ENCODE measurements at regions not wholly inside any gene's neighbourhood (a gene's known extent, or its start where the extent isn't known, plus 50 kb on each side); places are given as distances from the start of the nearest gene placed in this dataset.

DNA sequence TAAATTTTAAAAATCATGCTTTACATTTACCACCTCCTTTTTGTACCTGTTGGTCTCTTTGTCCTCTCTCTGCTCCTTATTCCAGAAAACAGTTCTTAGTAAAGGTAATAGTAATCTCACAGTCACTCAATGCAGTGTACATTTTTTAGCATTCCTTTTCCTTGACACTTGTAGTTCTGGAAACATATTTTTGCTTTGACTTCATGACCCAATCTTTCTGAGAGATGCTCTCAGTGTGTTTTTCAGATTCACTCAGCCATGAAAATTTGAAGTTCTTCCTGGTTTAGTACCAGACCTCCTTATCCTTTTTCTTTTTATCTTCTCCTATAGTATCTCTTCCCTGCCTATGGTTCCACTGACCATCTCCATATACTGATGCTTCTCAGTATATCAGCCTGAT, 747.5 kb upstream of the ZEB2 start:
- Mint-ChIP-seq H3K4me3 (no peak overlapping the region), H3K4me1 (ENCODE audit: low read depth) (no peaks in the 10 kb centered on the region), H3K36me3 (ENCODE audit: low read depth) (no peaks in the 10 kb centered on the region), H3K27me3 (ENCODE audit: low read depth) (peaks cover 12% of the 10 kb centered on the region), H3K27ac (no peak overlapping the region), H3K9me3 (no peaks in the 10 kb centered on the region)

DNA sequence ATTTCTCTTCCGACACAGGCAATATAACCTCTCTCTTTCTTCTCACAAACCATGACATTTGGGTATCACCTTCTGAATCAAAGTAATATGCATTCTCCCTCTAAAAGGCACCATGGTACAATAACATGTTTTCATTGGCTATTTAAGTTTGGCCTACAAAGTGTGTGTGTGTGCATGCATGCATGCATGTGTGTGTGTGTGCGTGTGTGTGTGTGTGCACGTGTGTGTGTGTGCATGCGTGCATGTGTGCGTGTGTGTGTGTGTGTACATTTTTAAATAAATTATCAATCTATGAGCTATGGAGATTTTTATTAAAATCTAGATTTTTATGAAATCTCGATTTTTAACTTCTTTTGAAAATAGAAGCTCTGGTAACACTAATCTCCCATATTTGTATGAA, 745.3 kb upstream of the ZEB2 start:
- H3K9me3 Mint-ChIP-seq, result no peaks in the 10 kb centered on the region
- H3K36me3 Mint-ChIP-seq (ENCODE audit: low read depth), result no peaks in the 10 kb centered on the region
- no peak overlapping the region for H3K27ac Mint-ChIP-seq
- no peaks in the 10 kb centered on the region for H3K4me1 Mint-ChIP-seq (ENCODE audit: low read depth)
- peaks cover 13% of the 10 kb centered on the region for H3K27me3 Mint-ChIP-seq (ENCODE audit: low read depth)
- no peak overlapping the region for H3K4me3 Mint-ChIP-seq

DNA sequence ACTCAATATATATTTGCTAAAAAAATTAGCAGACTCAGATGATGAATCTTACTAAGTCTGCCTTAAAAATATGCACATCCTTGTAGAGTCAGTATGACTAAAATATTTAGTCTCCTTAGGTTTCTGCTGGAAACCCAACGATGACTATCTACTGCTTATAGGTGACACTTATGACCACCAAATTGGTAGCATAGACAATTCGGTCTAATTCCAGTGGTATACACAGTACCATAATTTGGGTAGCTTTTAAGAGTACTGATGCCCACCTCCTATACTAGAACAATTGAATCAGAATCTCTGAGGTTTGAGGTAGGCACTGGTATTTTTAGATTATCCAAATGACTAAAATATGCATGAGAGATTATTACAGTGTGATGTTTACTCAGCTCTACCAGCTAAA, 740.8 kb upstream of the ZEB2 start:
- no peaks in the 10 kb centered on the region for H3K9me3 Mint-ChIP-seq
- peaks cover 27% of the 10 kb centered on the region for H3K27me3 Mint-ChIP-seq (ENCODE audit: low read depth)
- no peaks in the 10 kb centered on the region for H3K36me3 Mint-ChIP-seq (ENCODE audit: low read depth)
- no peak overlapping the region for H3K4me3 Mint-ChIP-seq
- no peak overlapping the region for H3K27ac Mint-ChIP-seq
- peaks cover 9% of the 10 kb centered on the region for H3K4me1 Mint-ChIP-seq (ENCODE audit: low read depth)

DNA sequence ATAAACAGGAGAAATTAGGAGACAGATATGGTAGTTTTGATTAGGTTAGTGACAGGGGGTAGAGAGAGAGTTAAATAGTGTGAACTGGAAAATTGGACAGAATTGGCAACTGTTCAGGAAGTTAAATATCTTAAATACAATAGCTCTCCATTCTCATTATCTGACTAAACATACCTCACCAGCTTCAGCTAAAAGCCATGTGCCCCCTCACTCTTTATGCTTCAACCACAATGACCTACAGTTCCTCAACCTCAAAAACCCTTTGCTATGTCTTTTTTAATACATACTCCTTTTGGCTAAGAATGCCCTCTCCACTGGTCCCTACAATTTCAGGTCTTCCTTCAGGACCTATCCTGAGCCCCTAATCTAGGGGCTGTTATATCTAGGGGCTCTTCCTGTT, 740.2 kb upstream of the ZEB2 start:
- H3K4me3 Mint-ChIP-seq, result no peak overlapping the region
- H3K36me3 Mint-ChIP-seq (ENCODE audit: low read depth), result no peaks in the 10 kb centered on the region
- peaks cover 25% of the 10 kb centered on the region for H3K27me3 Mint-ChIP-seq (ENCODE audit: low read depth)

DNA sequence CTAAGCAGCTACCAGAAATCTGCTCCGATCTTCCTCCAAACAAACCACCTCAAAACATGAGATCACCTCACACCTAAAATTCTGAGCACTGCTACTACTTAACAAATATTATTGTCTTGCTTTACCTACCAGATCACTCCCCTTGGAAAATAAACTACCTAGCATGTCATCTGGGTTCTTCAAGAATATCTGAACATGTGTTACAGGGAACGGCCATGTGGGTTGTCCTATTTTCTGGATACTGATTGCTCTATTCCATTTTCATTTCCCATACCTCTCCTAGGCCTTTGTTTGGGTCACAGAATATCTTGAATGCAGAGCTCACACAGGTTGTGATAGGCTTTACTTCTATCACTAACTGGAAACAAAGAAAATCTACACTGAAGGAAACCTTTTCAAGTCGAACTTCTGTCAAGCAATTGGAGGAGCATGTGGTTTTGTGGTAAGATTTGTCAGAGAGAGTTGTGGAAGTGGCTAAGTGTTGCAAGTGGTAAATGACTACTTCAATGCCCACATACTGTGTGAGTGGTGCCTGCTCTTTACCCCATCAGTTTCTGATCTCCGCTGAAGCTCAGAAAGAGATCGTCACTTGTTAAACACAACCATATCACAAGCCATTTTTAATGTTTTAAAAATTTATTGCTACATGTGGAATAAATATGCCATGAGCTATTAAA, 739.1 kb upstream of the ZEB2 start:
- Mint-ChIP-seq H3K9me3 (no peaks in the 10 kb centered on the region), H3K27me3 (ENCODE audit: low read depth) (peaks cover 22% of the 10 kb centered on the region), H3K27ac (no peak overlapping the region), H3K4me3 (no peak overlapping the region), H3K4me1 (ENCODE audit: low read depth) (peaks cover 9% of the 10 kb centered on the region), H3K36me3 (ENCODE audit: low read depth) (no peaks in the 10 kb centered on the region)

More for the DNA sequence above, 740.2 kb upstream of the ZEB2 start:
- Mint-ChIP-seq H3K4me1 (ENCODE audit: low read depth) (peaks cover 9% of the 10 kb centered on the region), H3K9me3 (no peaks in the 10 kb centered on the region), H3K27ac (no peak overlapping the region)

DNA sequence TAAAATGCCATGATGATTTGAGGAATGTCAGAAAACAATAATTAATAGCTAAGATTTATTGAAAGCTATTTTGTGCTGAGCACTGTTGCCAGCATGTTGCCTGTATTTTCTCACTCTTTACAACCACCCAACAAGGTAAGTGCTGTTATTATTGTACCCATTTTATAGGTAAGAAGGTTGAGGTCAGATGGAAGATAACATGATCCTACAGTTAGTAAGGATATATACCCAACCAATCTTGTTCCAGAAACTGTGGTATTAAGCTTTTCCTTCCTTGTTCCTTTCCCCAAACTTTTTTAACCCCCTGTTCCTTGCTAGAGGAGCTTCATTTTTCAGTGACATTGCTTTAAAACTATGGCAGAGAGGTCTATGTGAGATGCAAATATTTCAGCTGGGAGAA, 738.0 kb upstream of the ZEB2 start:
- Mint-ChIP-seq H3K27me3 (ENCODE audit: low read depth) (peaks cover 25% of the 10 kb centered on the region), H3K4me3 (no peak overlapping the region), H3K4me1 (ENCODE audit: low read depth) (peaks cover 9% of the 10 kb centered on the region), H3K9me3 (no peaks in the 10 kb centered on the region), H3K36me3 (ENCODE audit: low read depth) (no peaks in the 10 kb centered on the region), H3K27ac (no peak overlapping the region)

DNA sequence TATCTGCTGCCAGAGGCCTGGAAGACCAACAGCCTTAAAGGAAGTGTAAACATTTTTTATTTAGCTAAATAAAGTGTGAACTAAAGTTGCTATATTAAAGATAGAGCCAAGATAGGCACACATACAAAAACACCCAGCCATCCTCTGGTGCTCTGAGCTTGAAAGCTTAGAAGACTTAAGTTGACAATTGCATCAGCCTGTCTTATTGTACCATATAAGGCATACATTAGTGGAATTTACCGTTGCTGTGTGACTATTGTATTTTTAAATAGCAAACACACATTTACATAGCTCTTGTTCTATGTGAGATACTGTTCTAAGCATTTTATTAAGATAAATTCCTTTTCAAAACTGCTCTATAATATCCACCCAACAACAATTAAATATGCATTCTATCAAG, 736.6 kb upstream of the ZEB2 start:
- H3K36me3 Mint-ChIP-seq (ENCODE audit: low read depth), result no peaks in the 10 kb centered on the region
- no peak overlapping the region for H3K4me3 Mint-ChIP-seq
- H3K27me3 Mint-ChIP-seq (ENCODE audit: low read depth), result peaks cover 25% of the 10 kb centered on the region
- no peaks in the 10 kb centered on the region for H3K9me3 Mint-ChIP-seq
- peaks cover 9% of the 10 kb centered on the region for H3K4me1 Mint-ChIP-seq (ENCODE audit: low read depth)
- H3K27ac Mint-ChIP-seq, result no peak overlapping the region

DNA sequence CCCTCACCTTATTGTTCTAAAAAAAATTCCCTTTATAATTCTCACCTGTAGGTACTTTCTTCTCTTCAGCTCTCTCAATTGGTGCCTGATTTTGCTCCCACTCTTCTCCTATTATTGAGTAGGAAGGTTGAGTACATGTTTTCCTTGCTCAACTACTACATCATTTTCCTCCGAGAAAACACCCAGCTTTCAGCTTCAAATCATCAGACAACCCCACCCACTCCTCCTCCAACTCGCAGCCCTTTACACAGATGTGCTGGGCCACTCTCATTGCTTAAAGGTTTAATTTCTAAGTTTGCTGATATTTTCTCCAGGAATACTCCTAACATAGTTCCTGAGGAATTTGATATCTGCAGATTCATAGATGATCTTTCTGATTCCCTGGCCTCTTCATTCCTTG, 734.4 kb upstream of the ZEB2 start:
- Mint-ChIP-seq H3K4me3 (no peak overlapping the region), H3K4me1 (ENCODE audit: low read depth) (peaks cover 7% of the 10 kb centered on the region), H3K9me3 (no peaks in the 10 kb centered on the region), H3K36me3 (ENCODE audit: low read depth) (no peaks in the 10 kb centered on the region), H3K27ac (no peak overlapping the region), H3K27me3 (ENCODE audit: low read depth) (peaks cover 18% of the 10 kb centered on the region)

DNA sequence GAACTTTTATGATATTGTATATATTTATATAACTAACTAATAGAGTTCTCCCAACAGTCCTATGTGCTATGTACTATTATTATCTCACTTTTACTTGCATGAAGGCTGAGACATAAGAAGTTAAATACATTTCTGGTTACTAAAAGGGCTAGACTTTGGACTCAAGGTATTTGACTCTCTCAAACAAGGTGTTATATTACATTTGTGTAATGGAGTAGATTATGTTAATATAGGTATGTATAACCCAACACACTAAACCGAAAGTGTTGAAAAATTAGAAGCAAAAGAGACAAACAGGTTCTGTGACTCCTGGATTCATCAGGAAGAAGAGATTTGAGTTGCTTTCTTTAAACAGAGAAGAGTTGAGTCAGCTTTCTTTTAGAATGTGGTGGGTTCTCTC, 733.6 kb upstream of the ZEB2 start:
- Mint-ChIP-seq H3K27ac (no peak overlapping the region), H3K36me3 (ENCODE audit: low read depth) (no peaks in the 10 kb centered on the region), H3K27me3 (ENCODE audit: low read depth) (peaks cover 12% of the 10 kb centered on the region), H3K9me3 (no peaks in the 10 kb centered on the region), H3K4me1 (ENCODE audit: low read depth) (no peaks in the 10 kb centered on the region), H3K4me3 (no peak overlapping the region)

DNA sequence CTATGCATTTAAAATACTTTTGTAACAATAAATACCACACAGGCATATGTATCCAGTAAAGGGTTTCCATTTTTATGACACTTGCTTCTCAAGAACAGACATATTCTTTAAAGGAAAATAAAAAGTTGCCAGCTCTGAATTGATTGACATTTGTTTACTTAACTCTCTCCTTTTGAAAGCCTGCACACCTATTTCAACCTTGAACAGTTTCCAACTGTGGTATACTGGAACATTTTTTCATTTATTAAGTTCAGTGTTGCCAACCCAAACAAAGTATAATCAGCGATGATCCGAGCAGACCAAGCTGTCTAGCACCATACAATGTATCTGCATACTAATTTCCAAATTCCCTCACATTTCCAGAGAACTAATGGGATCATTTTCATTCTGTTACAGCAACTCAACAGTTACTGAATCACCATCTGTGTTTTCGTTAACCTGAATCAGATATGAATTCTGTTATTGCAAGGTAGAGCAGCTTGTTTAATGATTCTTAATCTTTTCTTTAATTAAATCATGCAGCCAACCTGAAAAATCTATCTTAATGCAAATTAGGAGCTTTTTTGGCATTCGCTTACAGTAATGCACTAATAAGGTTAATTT, 725.5 kb upstream of the ZEB2 start:
- H3K4me1 Mint-ChIP-seq (ENCODE audit: low read depth), result no peaks in the 10 kb centered on the region
- peaks cover 11% of the 10 kb centered on the region for H3K27me3 Mint-ChIP-seq (ENCODE audit: low read depth)
- H3K4me3 Mint-ChIP-seq, result no peak overlapping the region
- no peaks in the 10 kb centered on the region for H3K9me3 Mint-ChIP-seq
- H3K36me3 Mint-ChIP-seq (ENCODE audit: low read depth), result no peaks in the 10 kb centered on the region
- H3K27ac Mint-ChIP-seq, result no peak overlapping the region

DNA sequence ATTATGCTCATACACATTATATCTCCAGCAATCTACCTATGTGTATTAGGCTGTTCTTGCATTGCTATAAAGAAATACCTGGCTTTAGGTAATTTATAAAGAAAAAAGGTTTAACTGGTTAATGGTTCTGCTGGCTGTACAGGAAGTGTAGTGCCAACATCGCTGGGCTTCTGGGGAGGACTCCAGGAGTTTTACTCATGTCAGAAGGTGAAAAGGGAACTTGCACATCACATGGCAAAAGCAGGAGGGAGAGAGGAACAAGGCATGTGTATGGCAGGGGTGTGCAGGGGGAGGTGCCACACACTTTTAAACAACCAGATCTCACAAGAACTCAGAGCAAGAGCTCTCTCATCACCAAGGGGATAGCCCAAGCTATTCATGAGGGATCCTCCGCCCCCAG, 715.4 kb upstream of the ZEB2 start:
- no peaks in the 10 kb centered on the region for H3K4me1 Mint-ChIP-seq (ENCODE audit: low read depth)
- no peaks in the 10 kb centered on the region for H3K9me3 Mint-ChIP-seq
- H3K27ac Mint-ChIP-seq, result no peak overlapping the region
- H3K27me3 Mint-ChIP-seq (ENCODE audit: low read depth), result peaks cover 8% of the 10 kb centered on the region
- no peaks in the 10 kb centered on the region for H3K36me3 Mint-ChIP-seq (ENCODE audit: low read depth)
- H3K4me3 Mint-ChIP-seq, result no peak overlapping the region

DNA sequence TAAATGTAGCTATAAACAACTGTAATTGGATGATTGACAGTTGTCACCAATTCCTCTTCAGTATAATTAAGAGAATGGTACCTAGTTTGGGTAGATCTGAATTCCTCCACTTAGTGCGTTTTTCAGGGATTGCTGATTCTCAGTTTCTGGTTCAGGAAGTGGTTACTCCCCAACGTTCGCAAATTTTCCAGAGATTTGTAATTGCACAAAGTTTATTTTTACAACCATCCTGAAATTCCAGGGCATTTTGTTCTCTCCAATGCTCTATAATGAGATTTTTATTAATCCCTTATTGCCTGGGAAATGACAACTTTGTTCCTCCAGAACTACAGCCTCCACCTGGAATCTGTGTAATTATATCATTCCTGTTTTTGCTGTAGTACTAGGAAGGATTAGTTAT, 710.6 kb upstream of the ZEB2 start:
- H3K27ac Mint-ChIP-seq, result no peak overlapping the region
- H3K36me3 Mint-ChIP-seq (ENCODE audit: low read depth), result no peaks in the 10 kb centered on the region
- H3K9me3 Mint-ChIP-seq, result no peaks in the 10 kb centered on the region
- peaks cover 12% of the 10 kb centered on the region for H3K27me3 Mint-ChIP-seq (ENCODE audit: low read depth)
- H3K4me1 Mint-ChIP-seq (ENCODE audit: low read depth), result no peaks in the 10 kb centered on the region
- no peak overlapping the region for H3K4me3 Mint-ChIP-seq

DNA sequence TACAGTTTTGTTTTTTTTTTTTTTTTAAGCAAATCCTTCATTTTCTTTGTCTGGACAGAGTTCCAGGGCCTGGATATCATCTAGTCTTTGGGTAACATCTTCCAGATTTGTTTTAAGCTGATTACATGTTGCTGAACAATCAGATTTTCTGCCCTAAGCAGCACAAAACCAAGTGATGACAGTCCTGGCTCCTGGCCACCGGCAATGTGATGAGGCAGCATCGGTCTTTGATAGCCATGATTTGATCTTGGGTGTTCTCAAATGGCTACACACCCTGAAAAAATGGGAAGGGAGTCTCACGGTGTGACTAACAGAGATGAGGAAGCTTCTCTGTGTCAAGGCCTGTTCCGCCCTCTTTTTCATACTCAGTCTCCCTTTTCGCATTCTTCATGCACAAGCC, 708.6 kb upstream of the ZEB2 start:
- H3K36me3 Mint-ChIP-seq (ENCODE audit: low read depth), result no peaks in the 10 kb centered on the region
- no peaks in the 10 kb centered on the region for H3K9me3 Mint-ChIP-seq
- no peak overlapping the region for H3K27ac Mint-ChIP-seq
- no peak overlapping the region for H3K4me3 Mint-ChIP-seq
- peaks cover 4% of the 10 kb centered on the region for H3K27me3 Mint-ChIP-seq (ENCODE audit: low read depth)
- H3K4me1 Mint-ChIP-seq (ENCODE audit: low read depth), result no peaks in the 10 kb centered on the region

DNA sequence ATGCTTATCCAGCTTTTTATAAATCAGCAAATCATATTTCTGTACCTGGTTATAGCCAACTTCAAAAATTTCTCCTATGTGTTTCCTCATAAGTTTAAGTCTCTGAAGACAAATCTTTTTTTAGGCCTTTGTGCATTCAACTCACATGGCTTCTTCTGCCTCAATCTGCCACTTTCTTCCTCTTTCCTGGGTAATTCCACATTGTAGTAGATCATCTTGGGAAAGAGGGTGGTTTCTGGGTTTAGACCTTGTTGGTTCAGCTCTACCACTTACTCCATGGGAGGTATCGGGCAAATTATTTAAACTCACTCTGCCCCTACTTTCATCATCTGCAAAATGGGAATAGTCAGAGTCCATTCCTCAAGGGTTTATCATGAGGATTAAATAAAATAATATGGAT, 707.0 kb upstream of the ZEB2 start:
- Mint-ChIP-seq H3K4me1 (ENCODE audit: low read depth) (no peaks in the 10 kb centered on the region), H3K27ac (no peak overlapping the region), H3K9me3 (no peaks in the 10 kb centered on the region), H3K36me3 (ENCODE audit: low read depth) (no peaks in the 10 kb centered on the region), H3K27me3 (ENCODE audit: low read depth) (peaks cover 4% of the 10 kb centered on the region), H3K4me3 (no peak overlapping the region)

DNA sequence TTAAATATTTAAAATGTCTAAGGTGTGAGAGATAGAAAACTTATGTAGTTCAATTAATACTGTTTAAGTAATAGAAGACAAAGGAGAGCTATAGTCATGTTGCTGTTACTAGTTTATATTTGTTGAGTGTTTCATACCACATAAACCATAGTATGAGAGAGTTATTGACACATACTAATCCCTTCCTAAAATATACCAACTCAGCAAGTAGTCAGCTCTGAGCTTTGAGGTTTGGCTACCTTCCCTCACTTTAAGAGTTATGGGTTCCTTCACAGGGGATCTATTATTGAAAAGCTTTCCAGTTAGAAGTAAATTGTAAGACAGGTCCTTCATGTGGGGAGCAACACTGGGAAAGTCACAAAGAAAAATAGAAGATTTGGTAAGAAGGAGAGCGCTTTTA, 701.6 kb upstream of the ZEB2 start:
- Mint-ChIP-seq H3K27ac (no peak overlapping the region), H3K27me3 (ENCODE audit: low read depth) (peaks cover 3% of the 10 kb centered on the region), H3K9me3 (no peaks in the 10 kb centered on the region), H3K4me1 (ENCODE audit: low read depth) (no peaks in the 10 kb centered on the region), H3K36me3 (ENCODE audit: low read depth) (no peaks in the 10 kb centered on the region), H3K4me3 (no peak overlapping the region)

DNA sequence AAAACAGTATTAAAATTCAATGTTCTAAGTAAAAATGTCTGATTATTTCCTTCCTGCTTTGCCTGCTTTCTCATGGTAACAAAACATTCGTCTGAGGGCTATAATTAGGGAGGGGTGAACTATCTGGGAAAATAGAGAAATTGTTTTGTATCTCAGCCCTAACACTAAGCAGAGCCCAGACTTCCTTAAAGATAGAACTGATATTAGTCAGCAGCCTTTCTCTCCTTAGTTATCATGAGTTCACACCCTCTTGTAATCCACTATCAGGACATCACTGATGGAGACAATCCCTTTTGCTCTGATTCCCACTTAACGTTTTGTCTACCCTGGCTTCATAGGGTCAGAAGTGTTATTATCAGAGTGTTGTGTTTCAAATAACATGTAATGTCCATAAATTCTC, 701.1 kb upstream of the ZEB2 start:
- Mint-ChIP-seq H3K36me3 (ENCODE audit: low read depth) (no peaks in the 10 kb centered on the region), H3K27me3 (ENCODE audit: low read depth) (no peaks in the 10 kb centered on the region), H3K4me1 (ENCODE audit: low read depth) (no peaks in the 10 kb centered on the region), H3K9me3 (no peaks in the 10 kb centered on the region), H3K27ac (no peak overlapping the region), H3K4me3 (no peak overlapping the region)

Data from T-helper 1 cell treated with Interleukin-12 subunit alpha and Interleukin-12 subunit beta and Interleukin-4 antibody, amounts not matched to agents 30 μg/mL and 1 μg/mL, for 36 hours (primary cell).